GM06990 (cell line): ENCODE measurements at regions not wholly inside any gene's neighbourhood (a gene's known extent, or its start where the extent isn't known, plus 50 kb on each side); places are given as distances from the start of the nearest gene placed in this dataset.

ENCODE experiments used
- DNase-seq: peaks from one replicate; pipeline ENCODE4 v3.0.0-alpha.2; 2011; ENCODE audit not compliant: insufficient read length; ENCODE audit errors: extremely low read depth
- H3K27me3 ChIP-seq: replicated peaks from 2 replicates; pipeline ENCODE4 v1.6.0; 2011; ENCODE audit warnings: low read length; ENCODE audit not compliant: control insufficient read depth, insufficient read depth
- H3K36me3 ChIP-seq: 2 replicates; pipeline ENCODE4 v1.5.1; 2011; ENCODE audit warnings: low read length; ENCODE audit not compliant: control insufficient read depth, insufficient read depth
- H3K4me3 ChIP-seq: replicated peaks from 2 replicates; pipeline ENCODE4 v1.5.1; 2011; ENCODE audit warnings: low read depth, mild to moderate bottlenecking, control low read depth, low read length
- CTCF ChIP-seq: IDR thresholded peaks from 2 replicates; pipeline ENCODE4 v1.5.1; 2011; ENCODE audit warnings: low read length, control low read depth, mild to moderate bottlenecking, inconsistent platforms; ENCODE audit not compliant: insufficient read depth, poor library complexity, severe bottlenecking

- Histone ChIP-seq H3K4me3 (no peak overlapping the region), H3K36me3 (no peaks in the 10 kb centered on the region), H3K27me3 (peaks cover 4% of the 10 kb centered on the region)
- TF ChIP-seq CTCF: no peak
- DNase-seq: no peak
These were observed 55.6 kb upstream of the PCBD1 start for GRCh38 chr10:70943841-70944466.

- Histone ChIP-seq H3K36me3 (no peaks in the 10 kb centered on the region), H3K27me3 (peaks cover 1% of the 10 kb centered on the region; the same call in 1 of the 2 replicates), H3K4me3 (no peak overlapping the region)
- DNase-seq: no peak
- TF ChIP-seq CTCF: no peak
These were observed 61.7 kb upstream of the PCBD1 start for GRCh38 chr10:70950037-70950436.

- Histone ChIP-seq H3K27me3 (peaks cover 1% of the 10 kb centered on the region; the same call in 1 of the 2 replicates), H3K36me3 (no peaks in the 10 kb centered on the region), H3K4me3 (no peak overlapping the region)
- no peak for DNase-seq
- TF ChIP-seq CTCF: no peak
These were observed 62.4 kb upstream of the PCBD1 start for GRCh38 chr10:70950801-70951200.

- peaks cover 1% of the 10 kb centered on the region; the same call in 1 of the 2 replicates for H3K27me3 ChIP-seq
- no peak for TF ChIP-seq CTCF
- no peaks in the 10 kb centered on the region for H3K36me3 ChIP-seq
- no peak overlapping the region for H3K4me3 ChIP-seq
- DNase-seq: no peak
These were observed 64.0 kb upstream of the PCBD1 start for GRCh38 chr10:70952401-70952800.

GRCh38 chr10:70952921-70953320 lies 64.6 kb upstream of the PCBD1 start:
- H3K36me3 ChIP-seq: no peaks in the 10 kb centered on the region
- H3K4me3 ChIP-seq: no peak overlapping the region
- no peak for TF ChIP-seq CTCF
- no peak for DNase-seq
- peaks cover 1% of the 10 kb centered on the region; the same call in 1 of the 2 replicates for H3K27me3 ChIP-seq
